HEK293 (cell line): ENCODE measurements at regions not wholly inside any gene's neighbourhood (a gene's known extent, or its start where the extent isn't known, plus 50 kb on each side); places are given as distances from the start of the nearest gene placed in this dataset.

ENCODE experiments used
- CTCF ChIA-PET: fragments of 350-600 bp; formaldehyde crosslinking; extraction: SDS; loops from one replicate; lab custom pipeline; 2021; ENCODE audit warnings: antibody characterized with exemption; lab: Yijun Ruan, JAX
- POLR2A ChIA-PET: fragments of 300-600 bp; formaldehyde crosslinking; extraction: SDS; loops from one replicate; lab custom pipeline; 2020; ENCODE audit warnings: antibody characterized with exemption, inconsistent platforms; lab: Yijun Ruan, JAX
- H3K27ac ChIP-seq: fragments of 200-500 bp; sonication (Bioruptor generic); 2 replicates; pipeline ENCODE4 v1.5.1; 2014; ENCODE audit warnings: low read depth, low read length, control low read depth, inconsistent platforms; ENCODE audit errors: extremely low read depth
- H3K36me3 ChIP-seq, 2 experiments: fragments of 200-500 bp in 1 of 2; sonication (Bioruptor generic) in 1 of 2; 1 replicate in 1 of 2; 2 replicates in 1 of 2; pipeline ENCODE4 v1.5.1; 2014 to 2017; ENCODE audit warnings: inconsistent platforms in 2 of 2, low read length in 2 of 2; ENCODE audit not compliant: control insufficient read depth in 2 of 2, insufficient read depth in 1 of 2
- H3K4me1 ChIP-seq: fragments of 200-500 bp; sonication (Bioruptor generic); 2 replicates; pipeline ENCODE4 v1.5.1; 2014; ENCODE audit warnings: mild to moderate bottlenecking, low read length, inconsistent platforms; ENCODE audit not compliant: control insufficient read depth, insufficient read depth
- H3K4me3 ChIP-seq: 2 replicates; pipeline ENCODE4 v1.5.1; 2011; ENCODE audit warnings: low read depth, mild to moderate bottlenecking, control low read depth, low read length, moderate library complexity
- H3K9me3 ChIP-seq: fragments of 200-500 bp; sonication (Bioruptor generic); 2 replicates; pipeline ENCODE4 v1.5.1; 2014; ENCODE audit warnings: low read depth, low read length, inconsistent platforms; ENCODE audit not compliant: control insufficient read depth, insufficient read depth
- ELK4 ChIP-seq: IDR thresholded peaks from 2 replicates; pipeline ENCODE4 v1.6.1; 2011; ENCODE audit warnings: mild to moderate bottlenecking, low read depth, low read length, borderline replicate concordance
- HOXA7 ChIP-seq: sonication (generic); formaldehyde crosslinking; IDR thresholded peaks from 2 replicates; pipeline ENCODE4 v1.8.1; 2022; ENCODE audit warnings: missing genetic modification reagents, borderline replicate concordance
- OVOL3 ChIP-seq: fragments of 450-650 bp; formaldehyde crosslinking; IDR thresholded peaks from 2 replicates; pipeline ENCODE4 v1.5.1; 2016; ENCODE audit warnings: missing biosample characterization, missing genetic modification characterization
- PRDM6 ChIP-seq: fragments of 450-650 bp; formaldehyde crosslinking; IDR thresholded peaks from 2 replicates; pipeline ENCODE4 v1.5.1; 2017; ENCODE audit warnings: missing biosample characterization, missing genetic modification characterization
- ZBTB48 ChIP-seq: fragments of 450-650 bp; formaldehyde crosslinking; IDR thresholded peaks from 2 replicates; pipeline ENCODE4 v1.5.1; 2016; ENCODE audit warnings: missing biosample characterization, missing genetic modification characterization
- ZBTB7A ChIP-seq: fragments of 450-650 bp; formaldehyde crosslinking; IDR thresholded peaks from 2 replicates; pipeline ENCODE4 v1.5.1; 2016; ENCODE audit warnings: low read depth, missing biosample characterization, missing genetic modification characterization
- ZEB2 ChIP-seq: fragments of 450-650 bp; formaldehyde crosslinking; IDR thresholded peaks from 2 replicates; pipeline ENCODE4 v1.5.1; 2016; ENCODE audit warnings: missing biosample characterization, missing genetic modification characterization
- ZNF132 ChIP-seq: fragments of 450-650 bp; formaldehyde crosslinking; IDR thresholded peaks from 2 replicates; pipeline ENCODE4 v1.5.1; 2017; ENCODE audit warnings: missing biosample characterization, missing genetic modification characterization, borderline replicate concordance
- ZNF140 ChIP-seq: fragments of 450-650 bp; formaldehyde crosslinking; IDR thresholded peaks from 2 replicates; pipeline ENCODE4 v1.5.1; 2016; ENCODE audit warnings: missing biosample characterization, missing genetic modification characterization
- ZNF2 ChIP-seq: fragments of 450-650 bp; formaldehyde crosslinking; IDR thresholded peaks from 2 replicates; pipeline ENCODE4 v1.5.1; 2016; ENCODE audit warnings: missing biosample characterization, missing genetic modification characterization
- ZNF24 ChIP-seq: fragments of 450-650 bp; formaldehyde crosslinking; IDR thresholded peaks from 2 replicates; pipeline ENCODE4 v1.5.1; 2016; ENCODE audit warnings: missing biosample characterization, missing genetic modification characterization
- ZNF274 ChIP-seq, 2 experiments: fragments of 200-500 bp in 1 of 2; fragments of 450-650 bp in 1 of 2; sonication (Bioruptor generic) in 1 of 2; formaldehyde crosslinking in 1 of 2; IDR thresholded peaks; 2 replicates each; pipeline versions ENCODE4 v1.5.1 to v1.6.1; 2014 to 2016; ENCODE audit warnings: borderline replicate concordance in 1 of 2, inconsistent platforms in 1 of 2, low read length in 1 of 2, missing biosample characterization in 1 of 2, missing genetic modification characterization in 1 of 2
- ZNF350 ChIP-seq: fragments of 450-650 bp; formaldehyde crosslinking; IDR thresholded peaks from 2 replicates; pipeline ENCODE4 v1.5.0; 2017; ENCODE audit warnings: missing biosample characterization, mild to moderate bottlenecking, missing genetic modification characterization
- ZNF510 ChIP-seq: fragments of 450-650 bp; formaldehyde crosslinking; IDR thresholded peaks from 2 replicates; pipeline ENCODE4 v1.5.1; 2018; ENCODE audit warnings: mild to moderate bottlenecking, missing genetic modification characterization, missing biosample characterization; ENCODE audit not compliant: insufficient replicate concordance
- ZNF514 ChIP-seq: fragments of 450-650 bp; formaldehyde crosslinking; IDR thresholded peaks from 2 replicates; pipeline ENCODE4 v1.5.1; 2016; ENCODE audit warnings: missing biosample characterization, missing genetic modification characterization
- ZNF518A ChIP-seq: fragments of 450-650 bp; formaldehyde crosslinking; conservative IDR thresholded peaks from 2 replicates; pipeline ENCODE4 v1.5.1; 2016; ENCODE audit warnings: low read depth, missing biosample characterization, missing genetic modification characterization
- ZNF561 ChIP-seq: fragments of 450-650 bp; IDR thresholded peaks from 2 replicates; pipeline ENCODE4 v1.5.1; 2018; ENCODE audit warnings: missing biosample characterization, missing genetic modification characterization, borderline replicate concordance
- ZNF658 ChIP-seq: fragments of 450-650 bp; formaldehyde crosslinking; IDR thresholded peaks from 2 replicates; pipeline ENCODE4; 2016; ENCODE audit warnings: missing biosample characterization, missing genetic modification characterization
- ZNF837 ChIP-seq: fragments of 450-650 bp; formaldehyde crosslinking; IDR thresholded peaks from 2 replicates; pipeline ENCODE4 v1.5.1; 2016; ENCODE audit warnings: missing biosample characterization, missing genetic modification characterization
- ZSCAN18 ChIP-seq: fragments of 450-650 bp; formaldehyde crosslinking; IDR thresholded peaks from 2 replicates; pipeline ENCODE4 v1.5.1; 2016; ENCODE audit warnings: missing biosample characterization, missing genetic modification characterization
- ZXDB ChIP-seq: fragments of 450-650 bp; formaldehyde crosslinking; IDR thresholded peaks from 2 replicates; pipeline ENCODE4 v1.5.1; 2016; ENCODE audit warnings: missing biosample characterization, missing genetic modification characterization

- TF ChIP-seq ZXDB (tag by site-specific recombination) = no peak
- no peak for TF ChIP-seq PRDM6 (tag by site-specific recombination)
These were observed 219.5 kb upstream of the POT1 start (continued) for GRCh38 chr7:125149151-125149550.

- H3K4me1 ChIP-seq = no peaks in the 10 kb centered on the region
- ChIA-PET CTCF (no interaction called here), POLR2A (no interaction called here)
- no peak for TF ChIP-seq ZNF2 (tag by site-specific recombination)
- TF ChIP-seq ZNF132 (tag by site-specific recombination) = no peak
- TF ChIP-seq ZNF514 = no peak
- no peak for TF ChIP-seq ZNF24 (tag by site-specific recombination)
- no peak for TF ChIP-seq ZNF658 (tag by site-specific recombination)
- no peak for TF ChIP-seq ZNF518A
- TF ChIP-seq ZEB2 (tag by site-specific recombination) = no peak
- no peak for TF ChIP-seq ZSCAN18
- TF ChIP-seq ZNF140 (tag by site-specific recombination) = no peak
- TF ChIP-seq HOXA7 = no peak
- no peak for TF ChIP-seq ZNF350 (tag by site-specific recombination)
- TF ChIP-seq ZBTB48 (tag by site-specific recombination) = no peak
- TF ChIP-seq ZBTB7A (tag by site-specific recombination) = no peak
- no peak for TF ChIP-seq ZNF837
- no peak for TF ChIP-seq ELK4
- no peak for TF ChIP-seq ZNF274 (IDR thresholded peaks at IDR 0.05; ENCODE audit: low read length)
- TF ChIP-seq ZNF274 (tag by site-specific recombination; IDR thresholded peaks at IDR 0.05; ENCODE audit: borderline replicate concordance) = no peak
- TF ChIP-seq ZNF510 = no peak
- no peak for TF ChIP-seq OVOL3 (tag by site-specific recombination)
- no peak for TF ChIP-seq ZNF561 (tag by site-specific recombination)
- no peak overlapping the region for H3K4me3 ChIP-seq
- H3K27ac ChIP-seq = no peak overlapping the region
- H3K36me3 ChIP-seq = no peaks in the 10 kb centered on the region
- H3K9me3 ChIP-seq = no peaks in the 10 kb centered on the region
These were observed 217.4 kb upstream of the POT1 start for GRCh38 chr7:125147047-125147446.
